SK-N-SH treated with all-trans-retinoic acid at 6 μM for 48 hours (cell line): ENCODE measurements at regions not wholly inside any gene's neighbourhood (a gene's known extent, or its start where the extent isn't known, plus 50 kb on each side); places are given as distances from the start of the nearest gene placed in this dataset.

Experiments used
- ATAC-seq: fragments of 200-7000 bp; cut with Tn5 transposase; 3 replicates; pipeline ENCODE4 v1.9.1; 2020; ENCODE audit warnings: mild to moderate bottlenecking, moderate library complexity
- ARNTL ChIP-seq: fragments of 450-650 bp; formaldehyde crosslinking; IDR thresholded peaks from 2 replicates; pipeline ENCODE4 v1.5.0; 2020; ENCODE audit warnings: low read depth, mild to moderate bottlenecking, moderate library complexity, borderline replicate concordance
- BACH2 ChIP-seq: fragments of 250-450 bp; sonication (Bioruptor Pico); IDR thresholded peaks from 2 replicates; pipeline ENCODE4 v1.9.0; 2021; ENCODE audit warnings: mild to moderate bottlenecking, borderline replicate concordance
- CREB5 ChIP-seq: fragments of 250-450 bp; sonication (Bioruptor Pico); IDR thresholded peaks from 2 replicates; pipeline ENCODE4 v1.5.1; 2020; ENCODE audit warnings: low read depth, mild to moderate bottlenecking, moderate library complexity
- CSDC2 ChIP-seq: fragments of 250-450 bp; sonication (Bioruptor Pico); IDR thresholded peaks from 2 replicates; pipeline ENCODE4 v1.5.0; 2020; ENCODE audit warnings: mild to moderate bottlenecking, moderate library complexity
- CSRNP3 ChIP-seq: fragments of 250-450 bp; sonication (Bioruptor Pico); IDR thresholded peaks from 2 replicates; pipeline ENCODE4 v1.5.1; 2021; ENCODE audit warnings: mild to moderate bottlenecking, moderate library complexity
- ESRRG ChIP-seq: fragments of 250-450 bp; sonication (Bioruptor Pico); IDR thresholded peaks from 2 replicates; pipeline ENCODE4 v1.6.1; 2021; ENCODE audit warnings: mild to moderate bottlenecking
- GLIS3 ChIP-seq: fragments of 250-450 bp; sonication (Bioruptor Pico); IDR thresholded peaks from 2 replicates; pipeline ENCODE4 v1.5.0; 2020; ENCODE audit warnings: mild to moderate bottlenecking, moderate library complexity
- ISL1 ChIP-seq: fragments of 250-450 bp; sonication (Bioruptor Pico); IDR thresholded peaks from 2 replicates; pipeline ENCODE4 v2.1.2; 2022; ENCODE audit warnings: mild to moderate bottlenecking, moderate library complexity
- OSR1 ChIP-seq: fragments of 250-450 bp; sonication (Bioruptor Pico); IDR thresholded peaks from 2 replicates; pipeline ENCODE4 v1.8.0; 2022; ENCODE audit warnings: moderate library complexity, mild to moderate bottlenecking, inconsistent platforms
- PATZ1 ChIP-seq: fragments of 250-450 bp; sonication (Bioruptor Pico); IDR thresholded peaks from 2 replicates; pipeline ENCODE4 v1.8.0; 2020; ENCODE audit warnings: mild to moderate bottlenecking, moderate library complexity, borderline replicate concordance
- POU6F1 ChIP-seq: fragments of 250-450 bp; sonication (Bioruptor Pico); IDR thresholded peaks from 2 replicates; pipeline ENCODE4 v1.8.0; 2021; ENCODE audit warnings: low read depth, mild to moderate bottlenecking, moderate library complexity, borderline replicate concordance
- PPARA ChIP-seq: fragments of 250-450 bp; sonication (Bioruptor Pico); IDR thresholded peaks from 2 replicates; pipeline ENCODE4 v1.5.0; 2020; ENCODE audit warnings: mild to moderate bottlenecking, borderline replicate concordance
- RARB ChIP-seq: fragments of 250-450 bp; sonication (Bioruptor Pico); IDR thresholded peaks from 2 replicates; pipeline ENCODE4 v1.8.0; 2021; ENCODE audit warnings: mild to moderate bottlenecking, moderate library complexity
- SNAI2 ChIP-seq: fragments of 250-450 bp; sonication (Bioruptor Pico); IDR thresholded peaks from 2 replicates; pipeline ENCODE4 v1.5.0; 2020; ENCODE audit warnings: mild to moderate bottlenecking, moderate library complexity
- TCF4 ChIP-seq: fragments of 250-450 bp; sonication (Bioruptor Pico); IDR thresholded peaks from 2 replicates; pipeline ENCODE4 v1.8.0; 2021; ENCODE audit warnings: mild to moderate bottlenecking, moderate library complexity, borderline replicate concordance
- TSHZ2 ChIP-seq: fragments of 250-450 bp; sonication (Bioruptor Pico); IDR thresholded peaks from 2 replicates; pipeline ENCODE4 v1.5.0; 2020; ENCODE audit warnings: mild to moderate bottlenecking, moderate library complexity
- ZC3H10 ChIP-seq: fragments of 250-450 bp; sonication (Bioruptor Pico); IDR thresholded peaks from 2 replicates; pipeline ENCODE4 v1.5.1; 2021; ENCODE audit warnings: mild to moderate bottlenecking, moderate library complexity
- ZFP30 ChIP-seq: fragments of 450-650 bp; formaldehyde crosslinking; IDR thresholded peaks from 2 replicates; pipeline ENCODE4 v1.5.0; 2022; ENCODE audit warnings: mild to moderate bottlenecking, moderate library complexity
- ZNF565 ChIP-seq: fragments of 450-650 bp; formaldehyde crosslinking; conservative IDR thresholded peaks from 2 replicates; pipeline ENCODE4 v1.5.0; 2020; ENCODE audit warnings: low read depth, mild to moderate bottlenecking, moderate library complexity
- ZNF70 ChIP-seq: fragments of 450-650 bp; formaldehyde crosslinking; IDR thresholded peaks from 2 replicates; pipeline ENCODE4 v1.5.0; 2020; ENCODE audit warnings: mild to moderate bottlenecking, moderate library complexity
- ZNF8 ChIP-seq: fragments of 450-650 bp; formaldehyde crosslinking; IDR thresholded peaks from 2 replicates; pipeline ENCODE4 v1.5.0; 2020; ENCODE audit warnings: mild to moderate bottlenecking, moderate library complexity

- no peak for ATAC-seq
Measured at GRCh38 chr6:104218116-104218515, 641.6 kb downstream of the HACE1 start.

GRCh38 chr6:104214901-104215300, 644.8 kb downstream of the HACE1 start:
- ATAC-seq = no peak
- TF ChIP-seq POU6F1 (no peak), ZNF565 (no peak), ZNF70 (no peak), CSRNP3 (CRISPR knock-in tag) (no peak), PPARA (CRISPR knock-in tag) (no peak), BACH2 (CRISPR knock-in tag) (no peak), ZC3H10 (no peak), CREB5 (CRISPR knock-in tag) (no peak), OSR1 (no peak), ZFP30 (CRISPR knock-in tag) (no peak)

More at GRCh38 chr6:104218116-104218515, 641.6 kb downstream of the HACE1 start:
- no peak for TF ChIP-seq ZC3H10
- no peak for TF ChIP-seq CSRNP3 (CRISPR knock-in tag)
- TF ChIP-seq ZNF8 = no peak
- no peak for TF ChIP-seq ARNTL (CRISPR knock-in tag)
- no peak for TF ChIP-seq RARB (CRISPR knock-in tag)
- TF ChIP-seq ISL1 (CRISPR knock-in tag) = peak; percentile 93
- TF ChIP-seq BACH2 (CRISPR knock-in tag) = no peak
- no peak for TF ChIP-seq ZFP30 (CRISPR knock-in tag)
- 0 out of 2 replicates have a peak, but pooled peaks have one; percentile 54 for TF ChIP-seq PATZ1 (CRISPR knock-in tag)
- no peak for TF ChIP-seq PPARA (CRISPR knock-in tag)
- TF ChIP-seq ZNF70 = no peak
- TF ChIP-seq GLIS3 (CRISPR knock-in tag) = peak; percentile 40; the same call in 1 of the 2 replicates
- TF ChIP-seq CSDC2 (CRISPR knock-in tag) = no peak
- 0 out of 2 replicates have a peak, but pooled peaks have one; percentile 10 for TF ChIP-seq CREB5 (CRISPR knock-in tag)
- no peak for TF ChIP-seq ZNF565
- TF ChIP-seq TCF4 (CRISPR knock-in tag) = 0 out of 2 replicates have a peak, but pooled peaks have one; percentile 25
- no peak for TF ChIP-seq OSR1
- no peak for TF ChIP-seq ESRRG (CRISPR knock-in tag)
- no peak for TF ChIP-seq SNAI2 (CRISPR knock-in tag)
- TF ChIP-seq TSHZ2 (CRISPR knock-in tag) = no peak
